Lower lobe of right lung (tissue), 2 donors: ENCODE measurements at regions not wholly inside any gene's neighbourhood (a gene's known extent, or its start where the extent isn't known, plus 50 kb on each side); places are given as distances from the start of the nearest gene placed in this dataset.

Source experiments
- ATAC-seq, 2 donors: fragments of 200-7000 bp; cut with Tn5 transposase; one replicate each; pipeline ENCODE4 v1.9.1; 2020 to 2022; ENCODE audit warnings: mild to moderate bottlenecking in 2 of 2, moderate library complexity in 2 of 2
- DNase-seq: peaks from one replicate; pipeline ENCODE4 v3.0.0-alpha.2; 2020
- H3K27ac ChIP-seq: fragments of 200-600 bp; one replicate; pipeline ENCODE4 v1.8.0; 2022
- H3K27me3 ChIP-seq: fragments of 200-600 bp; one replicate; pipeline ENCODE4 v1.8.0; 2022; ENCODE audit warnings: low read depth
- H3K36me3 ChIP-seq: fragments of 200-600 bp; one replicate; pipeline ENCODE4 v1.8.0; 2022; ENCODE audit warnings: mild to moderate bottlenecking
- H3K4me1 ChIP-seq: fragments of 200-600 bp; one replicate; pipeline ENCODE4 v1.8.0; 2022
- H3K4me3 ChIP-seq: fragments of 200-600 bp; one replicate; pipeline ENCODE4 v1.8.0; 2022; ENCODE audit warnings: mild to moderate bottlenecking
- H3K9me3 ChIP-seq: fragments of 200-600 bp; one replicate; pipeline ENCODE4 v1.8.0; 2022
- CTCF ChIP-seq: fragments of 200-600 bp; IDR thresholded peaks from one replicate; pipeline ENCODE4 v1.8.0; 2022; ENCODE audit warnings: antibody characterized with exemption, mild to moderate bottlenecking
- intact Hi-C: fragments of 100-400 bp; cut with DNase I; formaldehyde crosslinking; loops from one replicate; pipeline ENCODE4 v1.11.0; 2022
- donor health status: DM: no; HTN: yes; CAD: no; lungs with severe emphysema.

DNA sequence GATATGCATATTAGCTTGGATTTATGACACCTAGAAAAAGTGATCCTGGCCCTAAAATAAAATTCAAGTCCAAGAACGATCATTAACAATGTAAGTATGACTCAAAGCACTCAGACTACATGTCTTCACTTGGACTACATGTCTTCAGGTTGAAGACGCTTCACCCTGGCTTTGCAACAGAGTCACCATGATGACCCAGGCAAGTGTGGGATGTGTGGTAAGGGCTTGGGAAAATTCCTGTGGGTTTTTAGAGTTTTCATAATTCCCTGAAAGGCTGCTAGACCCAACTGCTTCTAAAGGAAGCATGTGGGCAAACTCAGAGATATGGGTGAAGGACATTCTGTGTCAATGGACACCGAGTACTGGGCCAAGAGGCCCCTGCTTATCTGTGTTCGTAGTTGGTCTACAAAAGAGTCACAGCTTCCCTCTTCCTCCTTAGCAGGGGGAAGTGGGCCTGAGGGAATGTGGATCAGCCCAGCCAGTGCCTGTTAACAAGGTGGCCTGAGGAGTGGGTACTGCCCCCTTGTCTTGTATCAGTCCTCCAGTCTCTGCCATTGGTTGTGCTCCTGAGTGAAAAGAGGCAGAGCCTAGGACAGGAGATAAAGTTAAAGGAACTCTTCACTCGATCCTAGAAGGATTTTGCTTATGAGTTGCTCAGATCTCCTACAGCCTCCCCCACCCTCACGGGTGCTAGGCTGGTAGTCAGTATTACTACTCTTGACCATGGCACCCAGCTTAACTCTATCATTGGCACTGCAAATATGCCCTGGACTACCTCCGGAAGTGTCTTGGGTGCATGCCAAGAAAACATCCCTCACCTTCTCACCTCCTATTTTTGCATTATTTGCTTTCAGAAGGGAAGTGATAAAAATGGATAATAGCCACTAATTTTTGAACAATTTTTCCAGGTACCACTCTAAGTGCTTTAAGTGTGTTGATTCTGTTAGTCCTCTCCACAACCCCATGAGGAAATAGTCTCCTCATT lies 406.3 kb downstream of the COG6 start:
- no peaks in the 10 kb centered on the region for H3K27me3 ChIP-seq
- no peaks in the 10 kb centered on the region for H3K9me3 ChIP-seq
- H3K36me3 ChIP-seq = no peaks in the 10 kb centered on the region
- H3K4me3 ChIP-seq = no peak overlapping the region
- DNase-seq = no peak
- no peaks in the 10 kb centered on the region for H3K4me1 ChIP-seq
- TF ChIP-seq CTCF = no peak
- intact Hi-C loops = loop anchor here (10.0 kb wide), 1 partner anchor 623 kb away; no protein-coding TSS in a partner anchor
- H3K27ac ChIP-seq = no peak overlapping the region
- no peak for ATAC-seq

GRCh38 chr13:40063278-40063698 lies 407.8 kb downstream of the COG6 start:
- intact Hi-C loops = loop anchor here (10.0 kb wide), 1 partner anchor 622 kb away; no protein-coding TSS in a partner anchor
- Histone ChIP-seq H3K4me1 (no peaks in the 10 kb centered on the region), H3K9me3 (no peaks in the 10 kb centered on the region), H3K4me3 (no peak overlapping the region), H3K27me3 (no peaks in the 10 kb centered on the region), H3K36me3 (no peaks in the 10 kb centered on the region), H3K27ac (no peak overlapping the region)
- no peak for ATAC-seq
- DNase-seq = no peak
- no peak for TF ChIP-seq CTCF

DNA sequence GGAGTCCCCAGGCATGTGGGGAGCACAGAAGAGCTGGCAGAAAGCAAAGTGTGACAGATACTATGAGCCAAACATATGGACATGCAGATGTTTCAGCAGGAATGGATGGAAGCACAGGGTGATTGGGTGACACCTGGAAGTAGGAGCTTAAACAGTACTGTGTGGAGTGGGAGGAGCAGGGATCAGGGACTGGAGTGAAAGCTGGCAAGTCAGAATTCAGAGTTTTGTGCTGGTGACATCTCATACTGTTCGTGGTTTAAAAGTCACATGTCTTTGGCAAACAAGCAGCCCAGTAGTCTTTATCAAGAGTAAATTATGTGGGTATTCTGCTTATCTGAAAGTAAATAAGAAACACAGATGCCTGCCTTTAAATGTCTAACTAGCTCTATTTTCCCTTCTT lies 408.2 kb downstream of the COG6 start:
- no peaks in the 10 kb centered on the region for H3K9me3 ChIP-seq
- no peak for TF ChIP-seq CTCF
- intact Hi-C loops = loop anchor here (10.0 kb wide), 1 partner anchor 621 kb away; no protein-coding TSS in a partner anchor
- DNase-seq (no peak), ATAC-seq (no peak)
- H3K4me1 ChIP-seq = no peaks in the 10 kb centered on the region
- H3K27me3 ChIP-seq = no peaks in the 10 kb centered on the region
- no peak overlapping the region for H3K27ac ChIP-seq
- H3K36me3 ChIP-seq = no peaks in the 10 kb centered on the region
- H3K4me3 ChIP-seq = no peak overlapping the region

- Histone ChIP-seq H3K4me1 (peaks cover 5% of the 10 kb centered on the region), H3K27ac (no peak overlapping the region), H3K4me3 (no peak overlapping the region), H3K9me3 (no peaks in the 10 kb centered on the region), H3K27me3 (no peaks in the 10 kb centered on the region), H3K36me3 (no peaks in the 10 kb centered on the region)
- DNase-seq (no peak), ATAC-seq (no peak)
- no peak for TF ChIP-seq CTCF
- intact Hi-C loops = loop anchor here (10.0 kb wide), 1 partner anchor 620 kb away; no protein-coding TSS in a partner anchor
Measured at GRCh38 chr13:40064154-40065097, 409.0 kb downstream of the COG6 start.
